Liver (tissue), 3 donors: ENCODE measurements at regions not wholly inside any gene's neighbourhood (a gene's known extent, or its start where the extent isn't known, plus 50 kb on each side); places are given as distances from the start of the nearest gene placed in this dataset.

ENCODE experiments used
- JUND ChIP-seq, 2 donors: IDR thresholded peaks; 2 replicates each; pipeline ENCODE4 v1.6.1; 2016; ENCODE audit warnings: antibody characterized with exemption in 2 of 2
- RAD21 ChIP-seq, 2 donors: IDR thresholded peaks; 2 replicates each; pipeline ENCODE4 v1.6.1; 2016; ENCODE audit warnings: antibody characterized with exemption in 2 of 2, mild to moderate bottlenecking in 2 of 2
- SP1 ChIP-seq: IDR thresholded peaks from 2 replicates; pipeline ENCODE4 v1.6.1; 2018; ENCODE audit warnings: antibody characterized with exemption, mild to moderate bottlenecking
- TF ChIP-seq, protein P1 (sequence below): fragments of 150-350 bp; IDR thresholded peaks from 2 replicates; pipeline ENCODE4 v1.5.1; 2017; ENCODE audit warnings: improper control_type of control experiment, low read depth, low read length; ENCODE audit not compliant: missing input control
- TF ChIP-seq, protein P2 (sequence below): IDR thresholded peaks from 2 replicates; pipeline ENCODE4 v1.6.1; 2016; ENCODE audit warnings: antibody characterized with exemption
- TF ChIP-seq, protein P3 (sequence below): IDR thresholded peaks from 2 replicates; pipeline ENCODE4 v1.6.1; 2016; ENCODE audit warnings: antibody characterized with exemption, mild to moderate bottlenecking
- donor health status: healthy.
- donor health status: healthy.

DNA sequence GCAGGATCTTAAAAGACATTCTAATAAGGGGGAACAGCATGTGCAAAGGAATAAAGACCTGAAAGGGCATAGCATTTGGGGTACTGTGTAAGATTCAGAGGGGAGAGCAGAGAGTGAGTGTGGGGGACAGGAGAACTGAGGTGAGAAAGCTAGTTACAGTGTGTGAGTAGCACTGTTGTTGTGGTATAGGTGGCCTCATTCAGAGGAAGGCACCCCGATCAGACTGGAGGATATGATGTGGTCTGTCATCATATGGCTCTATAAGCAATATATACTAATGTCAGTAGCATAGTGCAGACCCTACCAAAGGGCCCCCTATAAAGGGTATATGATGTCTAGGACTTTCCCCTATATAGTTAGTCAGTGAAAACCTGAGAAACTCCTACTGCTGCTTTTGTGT, 175.8 kb downstream of the FMR1NB start:
- TF ChIP-seq SP1 (no peak), JUND (IDR thresholded peaks at IDR 0.05) (no peak), RAD21 (IDR thresholded peaks at IDR 0.05) (no peak)
- TF ChIP-seq, protein P1, sequence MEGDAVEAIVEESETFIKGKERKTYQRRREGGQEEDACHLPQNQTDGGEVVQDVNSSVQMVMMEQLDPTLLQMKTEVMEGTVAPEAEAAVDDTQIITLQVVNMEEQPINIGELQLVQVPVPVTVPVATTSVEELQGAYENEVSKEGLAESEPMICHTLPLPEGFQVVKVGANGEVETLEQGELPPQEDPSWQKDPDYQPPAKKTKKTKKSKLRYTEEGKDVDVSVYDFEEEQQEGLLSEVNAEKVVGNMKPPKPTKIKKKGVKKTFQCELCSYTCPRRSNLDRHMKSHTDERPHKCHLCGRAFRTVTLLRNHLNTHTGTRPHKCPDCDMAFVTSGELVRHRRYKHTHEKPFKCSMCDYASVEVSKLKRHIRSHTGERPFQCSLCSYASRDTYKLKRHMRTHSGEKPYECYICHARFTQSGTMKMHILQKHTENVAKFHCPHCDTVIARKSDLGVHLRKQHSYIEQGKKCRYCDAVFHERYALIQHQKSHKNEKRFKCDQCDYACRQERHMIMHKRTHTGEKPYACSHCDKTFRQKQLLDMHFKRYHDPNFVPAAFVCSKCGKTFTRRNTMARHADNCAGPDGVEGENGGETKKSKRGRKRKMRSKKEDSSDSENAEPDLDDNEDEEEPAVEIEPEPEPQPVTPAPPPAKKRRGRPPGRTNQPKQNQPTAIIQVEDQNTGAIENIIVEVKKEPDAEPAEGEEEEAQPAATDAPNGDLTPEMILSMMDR, result no peak
- TF ChIP-seq, protein P2, sequence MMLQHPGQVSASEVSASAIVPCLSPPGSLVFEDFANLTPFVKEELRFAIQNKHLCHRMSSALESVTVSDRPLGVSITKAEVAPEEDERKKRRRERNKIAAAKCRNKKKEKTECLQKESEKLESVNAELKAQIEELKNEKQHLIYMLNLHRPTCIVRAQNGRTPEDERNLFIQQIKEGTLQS, result no peak
- TF ChIP-seq, protein P3, sequence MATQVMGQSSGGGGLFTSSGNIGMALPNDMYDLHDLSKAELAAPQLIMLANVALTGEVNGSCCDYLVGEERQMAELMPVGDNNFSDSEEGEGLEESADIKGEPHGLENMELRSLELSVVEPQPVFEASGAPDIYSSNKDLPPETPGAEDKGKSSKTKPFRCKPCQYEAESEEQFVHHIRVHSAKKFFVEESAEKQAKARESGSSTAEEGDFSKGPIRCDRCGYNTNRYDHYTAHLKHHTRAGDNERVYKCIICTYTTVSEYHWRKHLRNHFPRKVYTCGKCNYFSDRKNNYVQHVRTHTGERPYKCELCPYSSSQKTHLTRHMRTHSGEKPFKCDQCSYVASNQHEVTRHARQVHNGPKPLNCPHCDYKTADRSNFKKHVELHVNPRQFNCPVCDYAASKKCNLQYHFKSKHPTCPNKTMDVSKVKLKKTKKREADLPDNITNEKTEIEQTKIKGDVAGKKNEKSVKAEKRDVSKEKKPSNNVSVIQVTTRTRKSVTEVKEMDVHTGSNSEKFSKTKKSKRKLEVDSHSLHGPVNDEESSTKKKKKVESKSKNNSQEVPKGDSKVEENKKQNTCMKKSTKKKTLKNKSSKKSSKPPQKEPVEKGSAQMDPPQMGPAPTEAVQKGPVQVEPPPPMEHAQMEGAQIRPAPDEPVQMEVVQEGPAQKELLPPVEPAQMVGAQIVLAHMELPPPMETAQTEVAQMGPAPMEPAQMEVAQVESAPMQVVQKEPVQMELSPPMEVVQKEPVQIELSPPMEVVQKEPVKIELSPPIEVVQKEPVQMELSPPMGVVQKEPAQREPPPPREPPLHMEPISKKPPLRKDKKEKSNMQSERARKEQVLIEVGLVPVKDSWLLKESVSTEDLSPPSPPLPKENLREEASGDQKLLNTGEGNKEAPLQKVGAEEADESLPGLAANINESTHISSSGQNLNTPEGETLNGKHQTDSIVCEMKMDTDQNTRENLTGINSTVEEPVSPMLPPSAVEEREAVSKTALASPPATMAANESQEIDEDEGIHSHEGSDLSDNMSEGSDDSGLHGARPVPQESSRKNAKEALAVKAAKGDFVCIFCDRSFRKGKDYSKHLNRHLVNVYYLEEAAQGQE, result no peak
